Inflammatory macrophage treated with lipopolysaccharide for 4 hours (primary cell): ENCODE measurements at regions not wholly inside any gene's neighbourhood (a gene's known extent, or its start where the extent isn't known, plus 50 kb on each side); places are given as distances from the start of the nearest gene placed in this dataset.

Experiments used
- DNase-seq: peaks from one replicate; pipeline ENCODE4 v3.0.0-alpha.2; 2020

- peak; percentile 75 for DNase-seq
These were observed 229.2 kb downstream of the PTTG2 start for GRCh38 chr4:38189445-38189844.

- DNase-seq, result no peak
These were observed 230.6 kb downstream of the PTTG2 start for GRCh38 chr4:38190717-38191178.

- DNase-seq, result no peak
These were observed 232.3 kb downstream of the PTTG2 start for GRCh38 chr4:38192516-38192915.

- peak; percentile 73 for DNase-seq
These were observed 233.2 kb downstream of the PTTG2 start for GRCh38 chr4:38193236-38193863.

- DNase-seq, result no peak
These were observed 233.9 kb downstream of the PTTG2 start for GRCh38 chr4:38194047-38194602.

GRCh38 chr4:38195486-38195885 is 235.3 kb downstream of the PTTG2 start:
- no peak for DNase-seq

GRCh38 chr4:38195911-38196310 is 235.7 kb downstream of the PTTG2 start:
- DNase-seq, result no peak

- DNase-seq, result no peak
These were observed 242.0 kb downstream of the PTTG2 start for GRCh38 chr4:38202242-38202641.

GRCh38 chr4:38203609-38204008 is 243.4 kb downstream of the PTTG2 start:
- no peak for DNase-seq

- DNase-seq, result no peak
These were observed 244.3 kb downstream of the PTTG2 start for GRCh38 chr4:38204339-38205035.

GRCh38 chr4:38205261-38205660 is 245.1 kb downstream of the PTTG2 start:
- no peak for DNase-seq

GRCh38 chr4:38207110-38207457 is 246.9 kb downstream of the PTTG2 start:
- no peak for DNase-seq

- no peak for DNase-seq
These were observed 249.5 kb downstream of the PTTG2 start for GRCh38 chr4:38209654-38210053.

- no peak for DNase-seq
These were observed 250.4 kb downstream of the PTTG2 start for GRCh38 chr4:38210396-38211114.

- DNase-seq, result no peak
These were observed 251.7 kb downstream of the PTTG2 start for GRCh38 chr4:38211885-38212284.

- peak; percentile 93 for DNase-seq
These were observed 253.0 kb downstream of the PTTG2 start for GRCh38 chr4:38213083-38213805.

GRCh38 chr4:38222892-38223291 is 262.7 kb downstream of the PTTG2 start:
- no peak for DNase-seq

- peak; percentile 18 for DNase-seq
These were observed 263.1 kb downstream of the PTTG2 start for GRCh38 chr4:38223306-38223705.

- peak; percentile 13 for DNase-seq
These were observed 263.6 kb downstream of the PTTG2 start for GRCh38 chr4:38223782-38224236.

GRCh38 chr4:38224850-38225249 is 264.7 kb downstream of the PTTG2 start:
- DNase-seq, result no peak

- no peak for DNase-seq
These were observed 266.0 kb downstream of the PTTG2 start for GRCh38 chr4:38226170-38226569.

- no peak for DNase-seq
These were observed 270.1 kb downstream of the PTTG2 start for GRCh38 chr4:38230121-38230801.
